Colonic mucosa (tissue), 4 donors: ENCODE measurements at regions not wholly inside any gene's neighbourhood (a gene's known extent, or its start where the extent isn't known, plus 50 kb on each side); places are given as distances from the start of the nearest gene placed in this dataset.

Experiments used
- DNase-seq: peaks from one replicate; pipeline ENCODE4 v3.0.0-alpha.2; 2020
- H3K27ac ChIP-seq: fragments of 200-600 bp; one replicate; pipeline ENCODE4 v1.8.0; 2021
- H3K27me3 ChIP-seq: fragments of 200-600 bp; one replicate; pipeline ENCODE4 v1.8.0; 2021
- H3K36me3 ChIP-seq: fragments of 200-600 bp; one replicate; pipeline ENCODE4 v1.8.0; 2021
- H3K4me1 ChIP-seq: fragments of 200-600 bp; one replicate; pipeline ENCODE4 v1.8.0; 2021; ENCODE audit warnings: mild to moderate bottlenecking
- H3K4me3 ChIP-seq: fragments of 200-600 bp; one replicate; pipeline ENCODE4 v1.8.0; 2021
- H3K9ac ChIP-seq, 2 donors: one replicate each; pipeline ENCODE4 v1.7.0; 2013; ENCODE audit warnings: control low read depth in 2 of 2, low read depth in 2 of 2, low read length in 2 of 2
- H3K9me3 ChIP-seq: fragments of 200-600 bp; one replicate; pipeline ENCODE4 v1.8.0; 2021
- intact Hi-C: fragments of 100-400 bp; cut with DNase I; formaldehyde crosslinking; loops from one replicate; pipeline ENCODE4 v1.14.1; 2022
- TF ChIP-seq, protein P1 (sequence below): fragments of 200-600 bp; IDR thresholded peaks from one replicate; pipeline ENCODE4 v1.8.0; 2022; ENCODE audit warnings: antibody characterized with exemption, mild to moderate bottlenecking
- donor health status: healthy.
- donor health status: DM: no; HTN: no; CAD: no.
- donor health status: DM: no; HTN: no; CAD: no.

DNA sequence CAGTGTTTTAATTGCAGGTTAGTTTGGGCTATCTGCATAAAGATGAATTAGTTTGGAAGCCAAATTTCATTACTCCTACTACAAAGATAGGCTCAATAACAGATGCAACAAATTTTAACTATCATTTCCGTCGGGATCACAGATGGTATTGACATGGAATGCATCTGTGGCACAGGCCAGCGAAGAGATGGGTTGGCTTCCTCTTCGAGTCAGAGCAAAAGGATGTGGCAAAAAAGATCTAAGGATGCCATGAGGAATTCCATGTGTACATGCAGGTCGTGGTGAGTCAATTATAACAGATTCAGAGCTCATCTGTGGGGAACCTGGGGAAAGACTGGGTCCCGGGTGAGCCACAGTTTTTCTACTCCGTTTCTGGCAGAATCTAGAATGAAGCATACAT is 83.0 kb upstream of the CITED2 start:
- H3K9ac ChIP-seq, result no peak overlapping the region
- TF ChIP-seq, protein P1, sequence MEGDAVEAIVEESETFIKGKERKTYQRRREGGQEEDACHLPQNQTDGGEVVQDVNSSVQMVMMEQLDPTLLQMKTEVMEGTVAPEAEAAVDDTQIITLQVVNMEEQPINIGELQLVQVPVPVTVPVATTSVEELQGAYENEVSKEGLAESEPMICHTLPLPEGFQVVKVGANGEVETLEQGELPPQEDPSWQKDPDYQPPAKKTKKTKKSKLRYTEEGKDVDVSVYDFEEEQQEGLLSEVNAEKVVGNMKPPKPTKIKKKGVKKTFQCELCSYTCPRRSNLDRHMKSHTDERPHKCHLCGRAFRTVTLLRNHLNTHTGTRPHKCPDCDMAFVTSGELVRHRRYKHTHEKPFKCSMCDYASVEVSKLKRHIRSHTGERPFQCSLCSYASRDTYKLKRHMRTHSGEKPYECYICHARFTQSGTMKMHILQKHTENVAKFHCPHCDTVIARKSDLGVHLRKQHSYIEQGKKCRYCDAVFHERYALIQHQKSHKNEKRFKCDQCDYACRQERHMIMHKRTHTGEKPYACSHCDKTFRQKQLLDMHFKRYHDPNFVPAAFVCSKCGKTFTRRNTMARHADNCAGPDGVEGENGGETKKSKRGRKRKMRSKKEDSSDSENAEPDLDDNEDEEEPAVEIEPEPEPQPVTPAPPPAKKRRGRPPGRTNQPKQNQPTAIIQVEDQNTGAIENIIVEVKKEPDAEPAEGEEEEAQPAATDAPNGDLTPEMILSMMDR, result no peak
- H3K27ac ChIP-seq, result no peak overlapping the region
- H3K4me3 ChIP-seq, result no peak overlapping the region
- H3K36me3 ChIP-seq, result no peaks in the 10 kb centered on the region
- intact Hi-C loops, result no loop called here
- H3K4me1 ChIP-seq, result no peaks in the 10 kb centered on the region
- H3K9me3 ChIP-seq, result no peaks in the 10 kb centered on the region
- H3K27me3 ChIP-seq, result no peaks in the 10 kb centered on the region
- DNase-seq, result no peak

DNA sequence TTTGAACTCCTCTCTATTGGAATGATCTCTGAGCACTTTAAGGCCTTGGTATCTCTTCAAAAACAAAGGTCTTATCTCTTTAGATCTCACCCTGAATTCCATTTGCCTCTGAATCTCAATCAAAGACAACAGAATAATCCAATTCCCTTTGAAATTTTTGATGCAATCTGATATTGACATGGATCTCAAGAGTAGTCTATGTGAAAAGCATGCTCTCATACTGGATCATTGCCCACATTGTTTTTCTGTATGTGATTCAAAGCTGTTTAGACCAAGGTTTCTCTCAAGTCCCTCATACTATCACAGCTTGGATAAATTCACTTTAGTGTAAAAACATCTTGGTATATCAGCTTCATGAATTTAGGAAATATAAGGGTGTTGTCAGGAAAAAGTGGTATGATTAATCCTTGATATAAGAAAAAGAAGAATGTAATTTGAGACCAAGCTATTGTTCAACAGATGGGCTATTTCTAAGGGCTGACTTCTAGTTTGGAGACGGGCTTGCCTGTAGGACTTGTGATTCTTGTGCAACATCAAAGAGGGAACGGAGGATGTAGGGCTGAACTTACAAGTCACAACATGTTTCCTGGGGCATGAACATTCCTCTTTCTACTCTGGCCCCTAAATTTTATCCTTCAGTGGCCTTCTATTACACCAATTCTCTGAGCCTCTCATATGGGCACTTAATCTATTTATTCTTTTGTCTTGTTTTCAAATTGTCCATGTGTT is 77.9 kb upstream of the CITED2 start:
- Histone ChIP-seq H3K4me1 (no peaks in the 10 kb centered on the region), H3K27me3 (no peaks in the 10 kb centered on the region), H3K27ac (no peak overlapping the region), H3K36me3 (no peaks in the 10 kb centered on the region), H3K9me3 (no peaks in the 10 kb centered on the region), H3K4me3 (no peak overlapping the region), H3K9ac (no peak overlapping the region)
- DNase-seq, result no peak
- TF ChIP-seq, protein P1, result no peak
- intact Hi-C loops, result no loop called here

DNA sequence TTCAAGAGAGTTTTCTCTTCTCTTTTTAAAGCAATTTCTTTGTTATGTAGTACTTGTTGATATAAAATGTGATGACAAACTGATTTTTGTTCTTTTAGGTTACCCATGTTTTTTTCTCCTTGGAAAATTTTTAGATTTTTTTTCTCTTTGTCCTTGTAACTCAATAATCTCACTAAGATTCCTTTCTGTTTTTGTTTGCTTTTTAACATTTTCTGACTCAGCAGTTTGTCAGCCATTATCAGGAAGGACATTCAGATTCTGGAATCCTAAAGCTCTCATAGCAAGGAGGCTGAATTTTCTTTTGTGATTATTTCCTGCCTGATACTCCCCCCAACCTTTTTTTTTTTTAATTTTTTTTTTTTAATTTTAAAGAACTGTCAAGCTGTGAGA is 75.2 kb upstream of the CITED2 start:
- H3K9ac ChIP-seq, result no peak overlapping the region
- DNase-seq, result no peak
- intact Hi-C loops, result no loop called here
- H3K4me1 ChIP-seq, result no peaks in the 10 kb centered on the region
- no peak overlapping the region for H3K27ac ChIP-seq
- H3K36me3 ChIP-seq, result no peaks in the 10 kb centered on the region
- no peak overlapping the region for H3K4me3 ChIP-seq
- TF ChIP-seq, protein P1, result no peak
- no peaks in the 10 kb centered on the region for H3K9me3 ChIP-seq
- no peaks in the 10 kb centered on the region for H3K27me3 ChIP-seq

DNA sequence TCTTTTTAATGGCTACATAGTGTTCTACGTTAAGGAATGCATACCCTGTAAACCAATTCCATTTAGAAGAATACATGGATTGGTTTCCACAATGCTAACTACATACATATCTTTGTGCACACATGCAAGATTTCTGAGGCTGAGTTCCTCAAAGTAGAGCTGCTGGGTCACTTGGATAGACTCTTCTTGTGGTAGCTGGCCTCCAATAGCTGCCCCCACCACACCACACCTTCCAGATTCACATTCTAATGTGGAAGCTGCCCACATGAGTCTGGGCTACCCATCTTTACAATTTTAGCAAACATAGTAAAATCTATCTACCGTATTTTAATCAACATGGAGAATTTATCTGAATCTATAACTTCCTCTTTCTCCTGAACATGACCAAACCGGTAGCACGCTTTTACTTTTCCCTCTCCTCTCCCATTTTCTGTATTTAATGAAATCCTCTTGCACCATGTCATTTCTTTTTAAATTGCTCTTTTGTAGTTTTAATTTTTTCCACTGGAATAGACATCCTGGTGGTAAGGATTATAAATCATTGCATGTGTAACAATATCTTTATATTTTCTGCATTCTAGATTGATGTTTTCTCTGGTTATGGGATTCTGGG is 74.7 kb upstream of the CITED2 start:
- H3K27ac ChIP-seq, result no peak overlapping the region
- H3K9ac ChIP-seq, result no peak overlapping the region
- intact Hi-C loops, result no loop called here
- H3K4me1 ChIP-seq, result no peaks in the 10 kb centered on the region
- no peaks in the 10 kb centered on the region for H3K9me3 ChIP-seq
- DNase-seq, result no peak
- H3K4me3 ChIP-seq, result no peak overlapping the region
- TF ChIP-seq, protein P1, result no peak
- H3K27me3 ChIP-seq, result no peaks in the 10 kb centered on the region
- no peaks in the 10 kb centered on the region for H3K36me3 ChIP-seq

DNA sequence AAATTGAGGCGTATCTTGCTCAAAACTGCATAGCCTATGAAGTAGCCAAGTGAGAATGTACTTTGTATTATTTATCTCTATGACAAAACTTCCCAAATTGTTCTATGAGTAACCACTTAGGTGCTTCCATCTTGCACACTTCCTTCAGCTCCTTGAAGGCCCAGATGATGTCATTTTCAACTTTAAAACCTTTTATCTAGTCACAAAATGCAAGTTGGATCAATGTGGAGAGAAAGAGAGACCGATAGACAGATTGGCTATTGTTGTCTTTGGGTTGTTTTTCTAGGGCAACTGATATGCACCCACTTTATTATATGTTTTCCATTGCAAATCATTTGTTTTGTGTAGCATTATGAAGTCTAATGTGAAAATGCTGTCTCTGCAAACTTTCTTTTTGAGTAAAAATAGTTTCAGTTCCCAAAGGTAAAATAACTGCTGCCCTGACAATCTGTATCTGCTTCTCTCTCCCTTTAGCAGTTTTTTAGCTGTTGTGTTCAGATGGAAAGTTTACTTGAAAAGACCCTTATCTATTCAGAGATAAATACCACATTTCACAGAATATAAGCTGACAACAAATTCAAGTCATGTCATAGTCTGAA is 73.7 kb upstream of the CITED2 start:
- Histone ChIP-seq H3K4me1 (no peaks in the 10 kb centered on the region), H3K9ac (no peak overlapping the region), H3K9me3 (no peaks in the 10 kb centered on the region), H3K36me3 (no peaks in the 10 kb centered on the region), H3K4me3 (no peak overlapping the region), H3K27me3 (no peaks in the 10 kb centered on the region), H3K27ac (no peak overlapping the region)
- no peak for DNase-seq
- TF ChIP-seq, protein P1, result no peak
- intact Hi-C loops, result no loop called here
